Uterus (tissue), 3 donors: ENCODE measurements at regions not wholly inside any gene's neighbourhood (a gene's known extent, or its start where the extent isn't known, plus 50 kb on each side); places are given as distances from the start of the nearest gene placed in this dataset.
"Not testable (repeated sequence)": the region's sequence is repeated elsewhere in the genome, so short reads cannot be mapped to it uniquely, and the experiment has no call there.

Source experiments
- DNase-seq, 2 donors: peaks; one replicate each; pipeline ENCODE4 v3.0.0-alpha.2; 2019 to 2020
- H3K27ac ChIP-seq, 2 donors: fragments of 200-600 bp; sonication (generic); 1 replicate in 1 of 2; 2 replicates in 1 of 2; pipeline ENCODE4 v1.5.1; 2016 to 2018
- H3K27me3 ChIP-seq, 2 donors: fragments of 200-600 bp; sonication (generic); one replicate each; pipeline ENCODE4 v1.5.1; 2018 to 2019; ENCODE audit warnings: control low read depth in 1 of 2
- H3K36me3 ChIP-seq, 2 donors: fragments of 200-600 bp; sonication (generic); one replicate each; pipeline ENCODE4 v1.5.1; 2019; ENCODE audit warnings: control low read depth in 1 of 2
- H3K4me1 ChIP-seq, 2 donors: fragments of 200-600 bp; sonication (generic); one replicate each; pipeline ENCODE4 v1.5.1; 2018 to 2019; ENCODE audit warnings: control low read depth in 1 of 2
- H3K4me3 ChIP-seq, 2 donors: fragments of 200-600 bp; sonication (generic); 1 replicate in 1 of 2; 2 replicates in 1 of 2; pipeline ENCODE4 v1.5.1; 2018 to 2019; ENCODE audit warnings: mild to moderate bottlenecking in 1 of 2
- H3K9me3 ChIP-seq, 2 donors: fragments of 200-600 bp; sonication (generic); one replicate each; pipeline ENCODE4 v1.5.1; 2019; ENCODE audit warnings: control low read depth in 1 of 2
- POLR2A ChIP-seq, 2 donors: fragments of 450-650 bp; IDR thresholded peaks; one replicate each; pipeline ENCODE4 v1.6.1; 2016; ENCODE audit warnings: antibody characterized with exemption in 2 of 2, mild to moderate bottlenecking in 1 of 2, moderate library complexity in 1 of 2
- intact Hi-C: fragments of 100-400 bp; cut with DNase I; formaldehyde crosslinking; loops from one replicate; pipeline ENCODE4 v1.15.1; 2023; ENCODE audit warnings: low total_unique reads
- TF ChIP-seq, protein P1 (sequence below), 4 experiments: fragments of 200-600 bp in 2 of 4; fragments of 450-650 bp in 2 of 4; sonication (generic) in 2 of 4; IDR thresholded peaks; one replicate each; pipeline ENCODE4 v1.5.1; 2016 to 2019; ENCODE audit warnings: antibody characterized with exemption in 4 of 4, mild to moderate bottlenecking in 2 of 4, moderate library complexity in 1 of 4
- donor health status: DM: yes; HTN: yes; CAD: no.

DNA sequence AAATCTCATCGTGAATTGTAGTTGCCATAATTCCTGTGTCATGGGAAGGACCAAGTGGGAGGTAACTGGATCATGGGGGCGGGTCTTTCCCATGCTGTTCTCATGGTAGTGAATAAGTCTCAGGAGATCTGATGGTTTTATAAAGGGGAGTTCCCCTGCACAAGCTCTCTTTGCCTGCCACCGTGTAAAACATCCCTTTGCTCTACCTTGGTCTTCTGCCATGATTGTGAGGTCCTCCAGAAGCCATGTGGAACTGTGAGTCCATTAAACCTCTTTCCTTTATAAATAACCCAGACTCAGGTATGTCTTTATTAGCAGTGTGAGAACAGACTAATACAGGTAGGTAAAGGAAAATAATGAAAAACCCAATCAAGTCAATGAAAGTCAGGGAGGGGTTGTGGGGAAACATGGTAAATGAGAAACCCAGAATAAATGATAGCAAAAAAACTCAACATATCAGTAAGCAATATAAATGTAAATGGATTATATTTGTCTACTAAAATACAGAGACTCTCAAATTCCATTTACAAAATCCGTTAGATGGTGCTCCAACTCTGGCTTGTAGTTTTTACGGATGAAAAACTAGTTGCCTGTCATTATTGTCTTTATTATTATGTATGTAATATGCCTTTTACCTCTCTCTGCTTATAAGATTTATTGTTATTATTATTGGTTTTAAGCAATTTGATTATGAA is 98.9 kb upstream of the NDUFV2 start:
- H3K36me3 ChIP-seq: no peaks in the 10 kb centered on the region
- intact Hi-C loops: no loop called here
- no peak overlapping the region for H3K4me3 ChIP-seq
- TF ChIP-seq, protein P1, sequence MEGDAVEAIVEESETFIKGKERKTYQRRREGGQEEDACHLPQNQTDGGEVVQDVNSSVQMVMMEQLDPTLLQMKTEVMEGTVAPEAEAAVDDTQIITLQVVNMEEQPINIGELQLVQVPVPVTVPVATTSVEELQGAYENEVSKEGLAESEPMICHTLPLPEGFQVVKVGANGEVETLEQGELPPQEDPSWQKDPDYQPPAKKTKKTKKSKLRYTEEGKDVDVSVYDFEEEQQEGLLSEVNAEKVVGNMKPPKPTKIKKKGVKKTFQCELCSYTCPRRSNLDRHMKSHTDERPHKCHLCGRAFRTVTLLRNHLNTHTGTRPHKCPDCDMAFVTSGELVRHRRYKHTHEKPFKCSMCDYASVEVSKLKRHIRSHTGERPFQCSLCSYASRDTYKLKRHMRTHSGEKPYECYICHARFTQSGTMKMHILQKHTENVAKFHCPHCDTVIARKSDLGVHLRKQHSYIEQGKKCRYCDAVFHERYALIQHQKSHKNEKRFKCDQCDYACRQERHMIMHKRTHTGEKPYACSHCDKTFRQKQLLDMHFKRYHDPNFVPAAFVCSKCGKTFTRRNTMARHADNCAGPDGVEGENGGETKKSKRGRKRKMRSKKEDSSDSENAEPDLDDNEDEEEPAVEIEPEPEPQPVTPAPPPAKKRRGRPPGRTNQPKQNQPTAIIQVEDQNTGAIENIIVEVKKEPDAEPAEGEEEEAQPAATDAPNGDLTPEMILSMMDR (IDR thresholded peaks at IDR 0.05): no peak
- no peak for TF ChIP-seq POLR2A (IDR thresholded peaks at IDR 0.05)
- H3K27me3 ChIP-seq: no peaks in the 10 kb centered on the region
- no peak for DNase-seq
- no peaks in the 10 kb centered on the region for H3K9me3 ChIP-seq
- no peak overlapping the region for H3K27ac ChIP-seq
- H3K4me1 ChIP-seq: no peaks in the 10 kb centered on the region

DNA sequence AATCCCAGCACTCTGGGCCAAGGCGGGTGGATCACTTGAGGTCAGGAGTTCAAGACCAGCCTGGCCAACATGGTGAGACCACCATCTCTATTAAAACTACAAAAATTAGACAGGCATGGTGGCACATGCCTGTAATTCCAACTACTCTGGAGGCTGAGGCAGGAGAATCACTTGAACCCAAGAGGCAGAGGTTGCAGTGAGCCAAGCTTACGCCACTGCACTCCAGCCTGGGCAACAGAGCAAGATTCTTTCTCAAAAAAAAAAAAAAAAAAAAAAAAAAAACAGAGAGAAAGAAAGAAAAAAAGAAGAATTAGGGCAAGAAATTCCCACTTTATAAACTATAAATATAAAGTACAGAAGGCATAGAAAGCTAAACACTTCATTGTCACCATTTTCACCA is 98.2 kb upstream of the NDUFV2 start:
- H3K4me3 ChIP-seq, H3K27ac ChIP-seq, H3K27me3 ChIP-seq, DNase-seq, intact Hi-C loops, H3K9me3 ChIP-seq, H3K4me1 ChIP-seq, H3K36me3 ChIP-seq: not testable (repeated sequence)

DNA sequence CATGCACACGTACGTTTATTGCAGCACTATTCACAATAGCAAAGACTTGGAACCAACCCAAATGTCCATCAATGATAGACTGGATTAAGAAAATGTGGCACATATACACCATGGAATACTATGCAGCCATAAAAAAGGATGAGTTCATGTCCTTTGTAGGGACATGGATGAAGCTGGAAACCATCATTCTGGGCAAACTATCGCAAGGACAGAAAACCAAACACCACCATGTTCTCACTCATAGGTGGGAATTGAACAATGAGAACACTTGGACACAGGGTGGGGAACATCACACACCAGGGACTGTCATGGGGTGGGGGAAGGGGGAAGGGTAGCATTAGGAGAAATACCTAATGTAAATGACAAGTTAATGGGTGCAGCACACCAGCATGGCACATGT is 94.8 kb upstream of the NDUFV2 start:
- H3K27ac ChIP-seq, intact Hi-C loops, DNase-seq: not testable (repeated sequence)

DNA sequence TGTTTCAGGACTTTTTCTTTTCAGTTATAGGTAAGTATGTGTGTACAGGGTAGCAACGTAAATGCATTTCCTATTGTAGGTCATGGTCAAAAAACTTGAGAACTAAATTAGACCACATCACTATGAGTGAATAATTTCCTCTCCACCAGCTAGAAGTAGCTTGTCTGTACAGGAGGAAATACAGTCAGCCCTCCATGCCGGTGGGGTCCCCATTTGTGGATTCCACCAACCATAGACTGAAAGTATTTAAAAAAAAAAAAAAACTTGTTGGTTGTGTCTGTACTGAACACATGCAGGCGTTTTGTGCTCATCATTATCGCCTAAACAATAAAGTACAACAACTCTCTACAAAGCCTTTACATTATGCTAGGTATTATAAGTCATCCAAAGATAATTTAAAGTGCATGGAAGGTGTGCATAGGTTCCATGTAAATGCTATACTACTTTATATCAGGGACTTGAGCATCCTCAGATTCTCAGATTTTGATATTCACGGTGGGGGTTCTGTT is 94.2 kb upstream of the NDUFV2 start:
- TF ChIP-seq POLR2A (IDR thresholded peaks at IDR 0.05): no peak
- TF ChIP-seq, protein P1 (IDR thresholded peaks at IDR 0.05): no peak
- Histone ChIP-seq H3K4me3 (no peak overlapping the region), H3K4me1 (no peaks in the 10 kb centered on the region), H3K9me3 (no peaks in the 10 kb centered on the region), H3K27me3 (no peaks in the 10 kb centered on the region), H3K36me3 (no peaks in the 10 kb centered on the region), H3K27ac (no peak overlapping the region)
- no peak for DNase-seq
- intact Hi-C loops: no loop called here

More for the DNA sequence above, 94.8 kb upstream of the NDUFV2 start:
- H3K4me1 ChIP-seq, H3K27me3 ChIP-seq, H3K9me3 ChIP-seq, H3K4me3 ChIP-seq, H3K36me3 ChIP-seq: not testable (repeated sequence)

DNA sequence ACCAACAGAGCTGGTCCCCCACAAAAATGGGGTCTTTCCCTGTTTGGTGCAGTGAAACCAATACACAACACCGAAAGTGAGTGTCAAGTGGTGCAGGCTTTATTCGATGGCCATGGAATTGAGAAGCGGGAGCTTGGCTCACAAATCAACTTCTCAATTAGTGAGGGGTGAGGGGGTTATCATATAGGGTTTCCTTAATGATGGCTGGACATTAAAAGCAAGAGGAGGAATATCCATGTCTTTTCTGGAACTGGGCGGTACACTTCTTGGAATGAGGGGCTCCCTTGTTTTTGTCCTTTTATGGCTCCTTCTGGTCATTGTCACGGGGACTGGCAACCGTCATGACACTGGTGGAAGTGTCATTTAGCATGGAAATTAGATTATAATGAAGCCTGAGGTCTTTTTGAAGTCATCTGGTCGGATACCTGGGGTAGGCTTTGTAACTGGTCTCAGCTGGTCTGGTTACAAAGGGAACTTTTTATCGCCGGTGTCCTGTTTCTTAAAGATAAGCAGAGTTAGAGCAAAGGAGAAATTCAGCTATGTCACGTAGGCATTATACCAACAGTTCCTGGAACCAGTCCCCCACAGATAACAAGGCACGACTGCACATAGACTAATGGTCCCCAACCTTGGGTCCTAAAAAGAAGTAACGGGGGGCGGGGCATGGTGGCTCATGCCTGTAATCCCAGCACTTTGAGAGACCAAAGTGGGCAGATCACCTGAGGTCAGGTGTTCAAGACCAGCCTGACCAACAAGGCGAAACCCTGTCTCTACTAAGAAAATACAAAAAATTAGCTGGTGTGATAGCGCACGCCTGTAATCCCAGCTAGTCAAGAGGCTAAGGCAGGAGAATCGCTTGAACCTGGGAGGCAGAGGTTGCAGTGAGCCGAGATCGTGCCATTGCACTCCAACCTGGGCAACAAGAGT is 93.5 kb upstream of the NDUFV2 start:
- Histone ChIP-seq H3K27ac (no peak overlapping the region), H3K9me3 (no peaks in the 10 kb centered on the region), H3K36me3 (no peaks in the 10 kb centered on the region), H3K4me1 (no peaks in the 10 kb centered on the region), H3K4me3 (no peak overlapping the region), H3K27me3 (no peaks in the 10 kb centered on the region)
- TF ChIP-seq, protein P1 (IDR thresholded peaks at IDR 0.05): no peak
- no peak for TF ChIP-seq POLR2A (IDR thresholded peaks at IDR 0.05)
- intact Hi-C loops: no loop called here
- DNase-seq: no peak
